Peyer's patch (tissue), 4 donors: ENCODE measurements at regions not wholly inside any gene's neighbourhood (a gene's known extent, or its start where the extent isn't known, plus 50 kb on each side); places are given as distances from the start of the nearest gene placed in this dataset.

Source experiments
- DNase-seq, 3 donors: peaks; one replicate each; pipeline ENCODE4 v3.0.0-alpha.2; 2017 to 2019
- H3K27ac ChIP-seq, 4 donors: fragments of 200-600 bp; sonication (generic); one replicate each; pipeline ENCODE4 v1.5.1; 2016 to 2019
- H3K27me3 ChIP-seq, 2 donors: fragments of 200-600 bp; sonication (generic); one replicate each; pipeline ENCODE4 v1.5.1; 2019
- H3K36me3 ChIP-seq, 3 donors: fragments of 200-600 bp; sonication (generic); one replicate each; pipeline ENCODE4 v1.5.1; 2016 to 2019
- H3K4me1 ChIP-seq, 4 donors: fragments of 200-600 bp; sonication (generic); one replicate each; pipeline ENCODE4 v1.5.1; 2016 to 2019
- H3K4me3 ChIP-seq, 4 donors: fragments of 200-600 bp; sonication (generic); 1 replicate in 3 of 4; 2 replicates in 1 of 4; pipeline ENCODE4 v1.5.1; 2016 to 2019; ENCODE audit warnings: mild to moderate bottlenecking in 1 of 4
- H3K9me3 ChIP-seq, 4 donors: fragments of 200-600 bp; sonication (generic); one replicate each; pipeline ENCODE4 v1.5.1; 2016 to 2019; ENCODE audit warnings: mild to moderate bottlenecking in 1 of 4
- POLR2A ChIP-seq, 2 donors: fragments of 450-650 bp; IDR thresholded peaks; one replicate each; pipeline ENCODE4 v1.5.1; 2017; ENCODE audit warnings: antibody characterized with exemption in 2 of 2, mild to moderate bottlenecking in 2 of 2, moderate library complexity in 2 of 2
- TF ChIP-seq, protein P1 (sequence below), 6 experiments: fragments of 450-650 bp in 4 of 6; fragments of 200-600 bp in 2 of 6; sonication (generic) in 1 of 6; IDR thresholded peaks; one replicate each; pipeline ENCODE4 v1.5.1; 2017 to 2019; ENCODE audit warnings: antibody characterized with exemption in 6 of 6, mild to moderate bottlenecking in 3 of 6, moderate library complexity in 1 of 6

DNA sequence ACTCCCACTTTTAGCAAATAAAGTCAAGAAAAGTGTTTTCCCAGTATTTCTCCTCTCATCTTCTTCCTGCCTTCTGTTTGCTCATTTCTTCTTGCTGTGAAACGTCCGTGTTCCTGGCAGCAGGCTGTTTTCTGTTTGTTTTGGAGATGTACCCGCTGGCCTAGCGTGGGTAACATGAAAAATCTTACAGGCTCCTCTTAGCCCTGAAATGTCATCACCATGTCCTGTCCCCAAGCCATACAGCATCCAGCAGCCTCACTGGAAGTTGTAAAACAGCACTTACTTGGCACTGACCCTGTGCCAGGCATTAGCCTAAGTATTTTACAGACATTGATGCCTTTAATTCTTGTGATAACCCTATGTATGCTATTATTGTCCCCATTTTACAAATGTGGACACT lies 371.1 kb downstream of the FOXA2 start:
- DNase-seq: no peak
- H3K9me3 ChIP-seq: no peaks in the 10 kb centered on the region
- H3K4me1 ChIP-seq: no peaks in the 10 kb centered on the region
- H3K27ac ChIP-seq: no peak overlapping the region
- no peak overlapping the region for H3K4me3 ChIP-seq
- no peaks in the 10 kb centered on the region for H3K36me3 ChIP-seq
- H3K27me3 ChIP-seq: no peaks in the 10 kb centered on the region
- TF ChIP-seq, protein P1, sequence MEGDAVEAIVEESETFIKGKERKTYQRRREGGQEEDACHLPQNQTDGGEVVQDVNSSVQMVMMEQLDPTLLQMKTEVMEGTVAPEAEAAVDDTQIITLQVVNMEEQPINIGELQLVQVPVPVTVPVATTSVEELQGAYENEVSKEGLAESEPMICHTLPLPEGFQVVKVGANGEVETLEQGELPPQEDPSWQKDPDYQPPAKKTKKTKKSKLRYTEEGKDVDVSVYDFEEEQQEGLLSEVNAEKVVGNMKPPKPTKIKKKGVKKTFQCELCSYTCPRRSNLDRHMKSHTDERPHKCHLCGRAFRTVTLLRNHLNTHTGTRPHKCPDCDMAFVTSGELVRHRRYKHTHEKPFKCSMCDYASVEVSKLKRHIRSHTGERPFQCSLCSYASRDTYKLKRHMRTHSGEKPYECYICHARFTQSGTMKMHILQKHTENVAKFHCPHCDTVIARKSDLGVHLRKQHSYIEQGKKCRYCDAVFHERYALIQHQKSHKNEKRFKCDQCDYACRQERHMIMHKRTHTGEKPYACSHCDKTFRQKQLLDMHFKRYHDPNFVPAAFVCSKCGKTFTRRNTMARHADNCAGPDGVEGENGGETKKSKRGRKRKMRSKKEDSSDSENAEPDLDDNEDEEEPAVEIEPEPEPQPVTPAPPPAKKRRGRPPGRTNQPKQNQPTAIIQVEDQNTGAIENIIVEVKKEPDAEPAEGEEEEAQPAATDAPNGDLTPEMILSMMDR (IDR thresholded peaks at IDR 0.05): no peak
- TF ChIP-seq POLR2A (IDR thresholded peaks at IDR 0.05): no peak

GRCh38 chr20:22207280-22207679 lies 377.1 kb downstream of the FOXA2 start:
- Histone ChIP-seq H3K4me3 (no peak overlapping the region), H3K4me1 (no peaks in the 10 kb centered on the region), H3K36me3 (no peaks in the 10 kb centered on the region), H3K27me3 (no peaks in the 10 kb centered on the region), H3K27ac (no peak overlapping the region), H3K9me3 (no peaks in the 10 kb centered on the region)
- no peak for DNase-seq
- TF ChIP-seq, protein P1 (IDR thresholded peaks at IDR 0.05): no peak
- no peak for TF ChIP-seq POLR2A (IDR thresholded peaks at IDR 0.05)

DNA sequence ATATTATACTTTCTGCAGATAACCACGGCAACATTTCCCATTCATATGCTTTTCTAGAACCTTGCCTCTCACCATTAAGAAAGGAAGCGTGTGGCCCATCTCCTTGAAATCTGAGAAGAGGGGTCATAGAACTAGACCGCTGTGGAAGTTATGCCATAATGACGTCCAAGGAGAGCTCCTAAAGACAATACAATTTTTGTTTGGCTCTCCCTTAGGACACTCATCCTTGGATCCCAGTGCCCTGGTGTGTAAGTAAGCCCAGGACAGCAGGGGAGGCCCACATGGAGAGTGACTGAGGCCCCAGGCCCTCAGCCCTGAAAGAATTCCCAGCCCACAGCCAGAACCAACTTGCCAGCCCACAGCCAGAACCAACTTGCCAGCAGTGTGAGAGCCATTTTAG lies 379.6 kb downstream of the FOXA2 start:
- DNase-seq: no peak

DNA sequence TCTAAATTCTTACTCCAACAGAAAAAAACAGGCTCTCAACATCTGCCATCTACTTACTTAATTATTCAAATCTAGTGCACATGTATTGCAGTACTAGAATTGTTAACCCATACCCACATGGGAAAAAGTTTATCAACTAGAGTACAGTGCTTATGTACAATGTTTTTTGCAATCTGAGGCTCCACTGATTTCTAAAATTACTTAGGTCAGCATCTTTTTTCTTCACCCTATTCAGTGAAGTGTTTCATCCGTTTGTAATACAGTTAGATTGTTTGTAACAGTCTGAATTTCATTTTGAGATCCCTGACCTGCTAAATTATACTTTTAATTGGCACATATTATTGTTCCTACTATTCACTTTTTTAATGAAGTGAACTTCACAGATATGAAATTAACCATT lies 402.2 kb downstream of the FOXA2 start:
- DNase-seq: no peak
- Histone ChIP-seq H3K4me1 (no peaks in the 10 kb centered on the region), H3K9me3 (no peaks in the 10 kb centered on the region), H3K4me3 (no peak overlapping the region), H3K27me3 (no peaks in the 10 kb centered on the region), H3K36me3 (no peaks in the 10 kb centered on the region), H3K27ac (no peak overlapping the region)
- TF ChIP-seq, protein P1 (IDR thresholded peaks at IDR 0.05): no peak
- no peak for TF ChIP-seq POLR2A (IDR thresholded peaks at IDR 0.05)

More for the DNA sequence above, 379.6 kb downstream of the FOXA2 start:
- H3K9me3 ChIP-seq: no peaks in the 10 kb centered on the region
- H3K36me3 ChIP-seq: no peaks in the 10 kb centered on the region
- no peak overlapping the region for H3K4me3 ChIP-seq
- no peak overlapping the region for H3K27ac ChIP-seq
- H3K27me3 ChIP-seq: no peaks in the 10 kb centered on the region
- TF ChIP-seq, protein P1 (IDR thresholded peaks at IDR 0.05): no peak
- TF ChIP-seq POLR2A (IDR thresholded peaks at IDR 0.05): no peak
- H3K4me1 ChIP-seq: no peaks in the 10 kb centered on the region

GRCh38 chr20:22180244-22180643 lies 404.1 kb downstream of the FOXA2 start:
- Histone ChIP-seq H3K9me3 (peaks cover 0 to 7% (median 0%) of the 10 kb centered on the region in 4 donors), H3K4me1 (no peaks in the 10 kb centered on the region), H3K36me3 (no peaks in the 10 kb centered on the region), H3K4me3 (no peak overlapping the region), H3K27me3 (no peaks in the 10 kb centered on the region), H3K27ac (no peak overlapping the region)
- no peak for DNase-seq
- TF ChIP-seq, protein P1 (IDR thresholded peaks at IDR 0.05): no peak
- TF ChIP-seq POLR2A (IDR thresholded peaks at IDR 0.05): no peak

DNA sequence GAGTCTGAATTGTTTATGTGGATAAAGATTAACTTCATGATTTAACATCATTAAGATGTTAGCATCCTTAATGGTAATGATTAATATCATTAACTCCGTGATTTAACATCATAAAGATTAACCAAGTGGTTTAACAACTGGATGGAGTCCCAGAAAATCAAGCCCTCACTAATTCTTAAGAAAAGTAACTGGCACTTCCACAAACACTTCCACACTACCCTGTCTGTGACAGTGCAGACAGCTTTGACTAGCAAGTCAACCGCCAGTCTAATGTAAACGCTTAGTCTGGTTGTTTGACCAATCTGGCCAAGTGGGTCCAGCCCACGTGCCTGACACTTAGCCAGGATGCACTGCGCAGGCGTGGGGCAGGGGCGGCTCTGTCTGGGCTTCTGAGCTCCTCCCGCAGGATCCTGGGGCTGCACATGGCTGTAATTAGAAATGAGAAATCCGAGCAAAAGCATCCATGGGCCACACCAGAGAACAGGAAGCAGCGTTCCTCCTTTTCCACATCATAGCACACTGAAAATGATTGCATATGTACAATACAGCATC lies 424.2 kb downstream of the FOXA2 start:
- H3K27ac ChIP-seq: no peak overlapping the region
- no peaks in the 10 kb centered on the region for H3K27me3 ChIP-seq
- no peaks in the 10 kb centered on the region for H3K36me3 ChIP-seq
- no peak for DNase-seq
- H3K4me3 ChIP-seq: no peak overlapping the region
- TF ChIP-seq, protein P1 (IDR thresholded peaks at IDR 0.05): no peak
- TF ChIP-seq POLR2A (IDR thresholded peaks at IDR 0.05): no peak
- H3K4me1 ChIP-seq: no peaks in the 10 kb centered on the region
- H3K9me3 ChIP-seq: no peaks in the 10 kb centered on the region
